Endothelial cell of umbilical vein (primary cell): ENCODE measurements at regions not wholly inside any gene's neighbourhood (a gene's known extent, or its start where the extent isn't known, plus 50 kb on each side); places are given as distances from the start of the nearest gene placed in this dataset.

Experiments used
- BruUV-seq: library from RNA; stranded (reverse); fragments of 400-500 nt; replicated peaks from 2 replicates; lab custom pipeline; 2021; lab: Mats Ljungman, UMichigan
- CTCF ChIA-PET: fragments of 300-600, 350-600 bp; sonication (Branson Sonifier 250); formaldehyde crosslinking; loops from one replicate; lab custom pipeline; 2021; ENCODE audit warnings: antibody characterized with exemption, inconsistent platforms; lab: Charles Lee
- POLR2A ChIA-PET: fragments of 300-600, 350-600 bp; sonication (Branson Sonifier 250); formaldehyde crosslinking; loops from one replicate; lab custom pipeline; 2021; ENCODE audit warnings: antibody characterized with exemption, inconsistent platforms; lab: Charles Lee
- DNase-seq: peaks from one replicate; pipeline ENCODE4 v3.0.0-alpha.2; 2011; ENCODE audit warnings: low read depth, low spot score
- FAIRE-seq: peaks from 2 replicates; lab custom pipeline; 2011; peaks lifted over from hg19 to GRCh38; lab: Jason Lieb, UNC
- H2AFZ ChIP-seq: 2 replicates; pipeline ENCODE4 v1.6.0; 2012; ENCODE audit warnings: low read depth, low read length, control low read depth, inconsistent platforms
- H3K27ac ChIP-seq: 2 replicates; pipeline ENCODE4 v1.5.1; 2011; ENCODE audit warnings: low read depth, mild to moderate bottlenecking, control low read depth, low read length, moderate library complexity; ENCODE audit not compliant: insufficient read depth
- H3K27me3 ChIP-seq, 2 experiments: 2 replicates each; pipeline versions ENCODE4 v1.6.0 to v1.6.1; 2011; ENCODE audit warnings: low read length in 2 of 2, mixed read lengths in 1 of 2; ENCODE audit not compliant: control insufficient read depth in 2 of 2, insufficient read depth in 2 of 2
- H3K36me3 ChIP-seq, 2 experiments: 2 replicates in 1 of 2; 3 replicates in 1 of 2; pipeline ENCODE4 v1.5.1; 2011; ENCODE audit warnings: low read length in 2 of 2, mild to moderate bottlenecking in 1 of 2, moderate library complexity in 1 of 2; ENCODE audit not compliant: control insufficient read depth in 2 of 2, insufficient read depth in 2 of 2; ENCODE audit errors: extremely low read depth in 1 of 2
- H3K4me1 ChIP-seq: 3 replicates; pipeline ENCODE4 v1.5.1; 2011; ENCODE audit warnings: mild to moderate bottlenecking, low read length; ENCODE audit not compliant: control insufficient read depth, insufficient read depth; ENCODE audit errors: extremely low read depth
- H3K4me2 ChIP-seq: 2 replicates; pipeline ENCODE4 v1.6.1; 2011; ENCODE audit warnings: low read length, control low read depth, mixed read lengths; ENCODE audit not compliant: insufficient read depth
- H3K4me3 ChIP-seq, 3 experiments: fragments of 200-600 bp in 1 of 3; sonication (generic), shearing (Covaris generic) in 1 of 3; replicated peaks in 1 of 3; 2 replicates each; pipeline ENCODE4 v1.5.1; 2011 to 2016; ENCODE audit warnings: control low read depth in 3 of 3, low read length in 3 of 3, mild to moderate bottlenecking in 2 of 3, inconsistent platforms in 1 of 3, low read depth in 1 of 3, moderate library complexity in 1 of 3; ENCODE audit not compliant: insufficient read depth in 1 of 3
- H3K79me2 ChIP-seq: 2 replicates; pipeline ENCODE4 v1.6.0; 2012; ENCODE audit warnings: low read length, inconsistent platforms; ENCODE audit not compliant: control insufficient read depth, insufficient read depth
- H3K9ac ChIP-seq: replicated peaks from 2 replicates; pipeline ENCODE3; 2011; ENCODE audit warnings: low read length, control low read depth; ENCODE audit not compliant: insufficient read depth; ENCODE audit errors: extremely low read depth
- H3K9me1 ChIP-seq: replicated peaks from 3 replicates; pipeline ENCODE4 v1.6.0; 2011; ENCODE audit warnings: mild to moderate bottlenecking, low read length; ENCODE audit not compliant: control insufficient read depth, insufficient read depth; ENCODE audit errors: extremely low read depth
- H3K9me3 ChIP-seq: replicated peaks from 2 replicates; pipeline ENCODE4 v1.5.1; 2012; ENCODE audit warnings: low read length, inconsistent platforms; ENCODE audit not compliant: control insufficient read depth, insufficient read depth
- H4K20me1 ChIP-seq: replicated peaks from 2 replicates; pipeline ENCODE3; 2011; ENCODE audit warnings: mild to moderate bottlenecking, low read length; ENCODE audit not compliant: control insufficient read depth, insufficient read depth; ENCODE audit errors: extremely low read depth
- EZH2 ChIP-seq: IDR thresholded peaks from 2 replicates; pipeline ENCODE4 v1.6.1; 2012; ENCODE audit warnings: borderline replicate concordance, low read depth, mild to moderate bottlenecking, moderate library complexity, low read length, inconsistent platforms; ENCODE audit not compliant: severe bottlenecking
- FOS ChIP-seq: IDR thresholded peaks from 2 replicates; pipeline ENCODE4 v1.6.1; 2011; ENCODE audit warnings: mild to moderate bottlenecking, low read length, moderate library complexity, borderline replicate concordance; ENCODE audit not compliant: insufficient read depth
- GATA2 ChIP-seq: IDR thresholded peaks from 2 replicates; pipeline ENCODE4 v1.7.0; 2011; ENCODE audit warnings: low read depth, mild to moderate bottlenecking, moderate library complexity, mixed read lengths, low read length; ENCODE audit not compliant: insufficient read length, insufficient read depth
- JUN ChIP-seq: IDR thresholded peaks from 2 replicates; pipeline ENCODE4 v1.6.1; 2011; ENCODE audit warnings: borderline replicate concordance, low read depth; ENCODE audit not compliant: insufficient read length, insufficient read depth
- MYC ChIP-seq: IDR thresholded peaks from one replicate; pipeline ENCODE4 v1.6.1; 2011; ENCODE audit warnings: mild to moderate bottlenecking, low read depth, low read length
- POLR2A ChIP-seq: IDR thresholded peaks from 2 replicates; pipeline ENCODE4 v1.6.1; 2012; ENCODE audit warnings: low read depth, mild to moderate bottlenecking, control low read depth, low read length
- POLR2AphosphoS5 ChIP-seq: IDR thresholded peaks from 2 replicates; pipeline ENCODE4 v1.6.1; 2012; ENCODE audit warnings: low read depth, mild to moderate bottlenecking, control low read depth, low read length, moderate library complexity; ENCODE audit not compliant: insufficient read depth
- dilution Hi-C: fragments of 300-500 bp; cut with MboI; formaldehyde crosslinking; loops from one replicate; pipeline ENCODE4 v1.15.0; 2019; ENCODE audit warnings: low sequenced_read_pairs; ENCODE audit not compliant: extremely low pct_ligation_motif_present
- intact Hi-C: fragments of 100-400 bp; cut with micrococcal nuclease; formaldehyde crosslinking; loops from one replicate; pipeline ENCODE4 v1.10.0; 2022
- TF ChIP-seq, protein P1 (sequence below): IDR thresholded peaks from 2 replicates; pipeline ENCODE4 v1.6.1; 2011; ENCODE audit not compliant: insufficient read depth, insufficient read length
- TF ChIP-seq, protein P2 (sequence below), 2 donors: IDR thresholded peaks; 1 replicate in 1 of 2; 2 replicates in 1 of 2; pipeline ENCODE4 v1.5.1; 2011; ENCODE audit warnings: low read length in 2 of 2, mild to moderate bottlenecking in 2 of 2, moderate library complexity in 2 of 2, control low read depth in 1 of 2, inconsistent platforms in 1 of 2, low read depth in 1 of 2; ENCODE audit not compliant: insufficient read depth in 1 of 2; ENCODE audit errors: extremely low read depth in 1 of 2

DNA sequence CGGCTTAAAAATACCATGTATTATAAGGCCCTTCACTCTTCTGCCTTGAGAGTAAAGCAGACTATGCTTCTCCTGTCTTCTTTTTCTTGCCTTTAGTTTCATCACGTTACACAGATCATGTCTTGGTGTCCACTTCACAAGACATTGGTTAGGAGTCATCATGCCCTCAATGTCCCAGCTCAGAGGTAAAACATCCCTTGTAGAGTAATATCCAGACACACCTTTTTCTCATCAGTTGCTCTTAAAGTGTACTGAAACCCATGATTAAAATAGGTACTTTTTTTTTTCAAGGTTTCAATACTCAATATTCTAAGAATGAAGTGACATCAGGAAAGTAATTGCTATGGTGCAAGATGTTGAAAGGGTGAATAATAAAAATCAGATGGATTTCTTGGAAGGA is 267.8 kb downstream of the PMP22 start:
- no peak overlapping the region for H2AFZ ChIP-seq
- H3K36me3 ChIP-seq, result no peaks in the 10 kb centered on the region
- FAIRE-seq, result no peak

DNA sequence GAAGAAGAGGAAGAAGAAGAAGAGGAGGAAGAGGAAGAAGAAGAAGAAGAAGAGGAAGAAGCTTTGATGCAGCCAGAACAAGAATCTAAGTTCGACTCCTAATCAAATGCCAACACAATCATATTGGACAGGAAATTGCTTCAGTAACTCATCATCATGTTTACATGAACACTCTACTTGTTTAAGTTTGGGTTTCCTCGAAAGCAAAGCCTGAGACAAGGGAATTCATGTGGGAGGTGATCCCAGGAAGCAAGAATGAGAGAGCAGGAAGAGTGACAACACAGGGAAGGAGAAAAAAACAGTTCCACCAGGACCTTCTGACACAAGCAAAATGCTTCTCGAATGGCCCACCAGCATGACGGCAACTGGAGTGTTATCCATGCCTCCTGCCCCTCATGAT is 279.0 kb downstream of the PMP22 start:
- no peak for TF ChIP-seq FOS
- no peak for TF ChIP-seq GATA2
- no peak for TF ChIP-seq POLR2AphosphoS5
- no peak for TF ChIP-seq JUN
- TF ChIP-seq POLR2A, result no peak
- TF ChIP-seq MYC, result no peak
- TF ChIP-seq, protein P1, sequence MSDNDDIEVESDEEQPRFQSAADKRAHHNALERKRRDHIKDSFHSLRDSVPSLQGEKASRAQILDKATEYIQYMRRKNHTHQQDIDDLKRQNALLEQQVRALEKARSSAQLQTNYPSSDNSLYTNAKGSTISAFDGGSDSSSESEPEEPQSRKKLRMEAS, result no peak
- no peak for TF ChIP-seq EZH2
- TF ChIP-seq, protein P2, sequence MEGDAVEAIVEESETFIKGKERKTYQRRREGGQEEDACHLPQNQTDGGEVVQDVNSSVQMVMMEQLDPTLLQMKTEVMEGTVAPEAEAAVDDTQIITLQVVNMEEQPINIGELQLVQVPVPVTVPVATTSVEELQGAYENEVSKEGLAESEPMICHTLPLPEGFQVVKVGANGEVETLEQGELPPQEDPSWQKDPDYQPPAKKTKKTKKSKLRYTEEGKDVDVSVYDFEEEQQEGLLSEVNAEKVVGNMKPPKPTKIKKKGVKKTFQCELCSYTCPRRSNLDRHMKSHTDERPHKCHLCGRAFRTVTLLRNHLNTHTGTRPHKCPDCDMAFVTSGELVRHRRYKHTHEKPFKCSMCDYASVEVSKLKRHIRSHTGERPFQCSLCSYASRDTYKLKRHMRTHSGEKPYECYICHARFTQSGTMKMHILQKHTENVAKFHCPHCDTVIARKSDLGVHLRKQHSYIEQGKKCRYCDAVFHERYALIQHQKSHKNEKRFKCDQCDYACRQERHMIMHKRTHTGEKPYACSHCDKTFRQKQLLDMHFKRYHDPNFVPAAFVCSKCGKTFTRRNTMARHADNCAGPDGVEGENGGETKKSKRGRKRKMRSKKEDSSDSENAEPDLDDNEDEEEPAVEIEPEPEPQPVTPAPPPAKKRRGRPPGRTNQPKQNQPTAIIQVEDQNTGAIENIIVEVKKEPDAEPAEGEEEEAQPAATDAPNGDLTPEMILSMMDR (IDR thresholded peaks at IDR 0.05; ENCODE audit: extremely low read depth in 1 of 2, insufficient read depth in 1 of 2, low read depth in 1 of 2, low read length in 2 of 2), result no peak
- CTCF ChIA-PET, result no interaction called here
- Histone ChIP-seq H3K36me3 (no peaks in the 10 kb centered on the region), H3K27ac (no peak overlapping the region), H4K20me1 (no peaks in the 10 kb centered on the region), H2AFZ (no peak overlapping the region), H3K9me3 (peaks cover 4% of the 10 kb centered on the region), H3K9ac (no peak overlapping the region), H3K4me3 (no peak overlapping the region), H3K9me1 (no peaks in the 10 kb centered on the region), H3K79me2 (no peaks in the 10 kb centered on the region), H3K27me3 (no peaks in the 10 kb centered on the region), H3K4me1 (no peaks in the 10 kb centered on the region), H3K4me2 (no peak overlapping the region)
- dilution Hi-C loops, result no loop called here
- DNase-seq (no peak), FAIRE-seq (no peak)
- POLR2A ChIA-PET, result interaction anchor here (0.6 kb wide), 1 partner anchor 760 kb away, joined by 3 read pairs; no protein-coding TSS in a partner anchor
- intact Hi-C loops, result no loop called here
- no TSS peak for BruUV-seq

More for the DNA sequence above, 267.8 kb downstream of the PMP22 start:
- H3K4me3 ChIP-seq, result no peak overlapping the region
- no peak overlapping the region for H3K4me2 ChIP-seq
- no peaks in the 10 kb centered on the region for H3K4me1 ChIP-seq
- no peaks in the 10 kb centered on the region for H4K20me1 ChIP-seq
- H3K9me1 ChIP-seq, result no peaks in the 10 kb centered on the region
- DNase-seq, result no peak
- dilution Hi-C loops (no loop called here), intact Hi-C loops (no loop called here)
- H3K27ac ChIP-seq, result no peak overlapping the region
- H3K27me3 ChIP-seq, result no peaks in the 10 kb centered on the region
- POLR2A ChIA-PET, result no interaction called here
- no peak for TF ChIP-seq GATA2
- TF ChIP-seq JUN, result no peak
- TF ChIP-seq, protein P1, result no peak
- no peak for TF ChIP-seq POLR2AphosphoS5
- no peak overlapping the region for H3K9ac ChIP-seq
- BruUV-seq, result no TSS peak
- peaks cover 2% of the 10 kb centered on the region for H3K9me3 ChIP-seq
- no peaks in the 10 kb centered on the region for H3K79me2 ChIP-seq
- CTCF ChIA-PET, result no interaction called here
